B cell (primary cell): ENCODE measurements at regions not wholly inside any gene's neighbourhood (a gene's known extent, or its start where the extent isn't known, plus 50 kb on each side); places are given as distances from the start of the nearest gene placed in this dataset.
"Not testable (repeated sequence)": the region's sequence is repeated elsewhere in the genome, so short reads cannot be mapped to it uniquely, and the experiment has no call there.

Experiments
- ATAC-seq: fragments of 200-7000 bp; cut with Tn5 transposase; one replicate; pipeline ENCODE4 v1.10.0; 2021; ENCODE audit warnings: low read depth, mild to moderate bottlenecking, moderate number of reproducible peaks, moderate library complexity
- CTCF ChIA-PET: fragments of 350-600 bp; sonication (Branson Sonifier 250); formaldehyde crosslinking; loops from one replicate; lab custom pipeline; 2021; ENCODE audit warnings: antibody characterized with exemption, inconsistent platforms; lab: Charles Lee
- POLR2A ChIA-PET: fragments of 350-600 bp; sonication (Branson Sonifier 250); formaldehyde crosslinking; loops from one replicate; lab custom pipeline; 2021; ENCODE audit warnings: antibody characterized with exemption; lab: Charles Lee
- DNase-seq: peaks from one replicate; pipeline ENCODE4 v3.0.0; 2013
- H2AFZ ChIP-seq: 2 replicates; pipeline ENCODE4 v1.6.1; 2012; ENCODE audit warnings: mild to moderate bottlenecking, low read depth, low read length; ENCODE audit not compliant: insufficient read depth, poor library complexity, severe bottlenecking
- H3K27ac ChIP-seq, 2 donors: 1 replicate in 1 of 2; 2 replicates in 1 of 2; pipeline ENCODE4 v1.5.1; 2012 to 2013; ENCODE audit warnings: low read length in 2 of 2, mild to moderate bottlenecking in 2 of 2, moderate library complexity in 1 of 2
- H3K27me3 ChIP-seq, 4 experiments: fragments of 200-600 bp in 1 of 4; sonication (generic) in 1 of 4; replicated peaks in 1 of 4; 1 replicate in 2 of 4; 2 replicates in 2 of 4; pipeline versions ENCODE4 v1.6.1 to v1.7.0; 2013 to 2016; ENCODE audit warnings: low read length in 3 of 4, mild to moderate bottlenecking in 2 of 4, mixed read lengths in 1 of 4, moderate library complexity in 1 of 4; ENCODE audit not compliant: insufficient read depth in 4 of 4, control insufficient read depth in 3 of 4; ENCODE audit errors: control extremely low read depth in 1 of 4
- H3K36me3 ChIP-seq, 2 experiments: replicated peaks in 1 of 2; 1 replicate in 1 of 2; 2 replicates in 1 of 2; pipeline versions ENCODE4 v1.6.1 to v1.7.1; 2013; ENCODE audit warnings: low read length in 1 of 2; ENCODE audit not compliant: insufficient read depth in 2 of 2, control insufficient read depth in 1 of 2; ENCODE audit errors: control extremely low read depth in 1 of 2, extremely low read depth in 1 of 2
- H3K4me1 ChIP-seq, 2 donors: fragments of 200-600 bp in 1 of 2; sonication (generic) in 1 of 2; 1 replicate in 1 of 2; 2 replicates in 1 of 2; pipeline versions ENCODE4 v1.5.1 to v1.6.1; 2013 to 2017; ENCODE audit warnings: low read length in 2 of 2; ENCODE audit not compliant: control insufficient read depth in 2 of 2, insufficient read depth in 2 of 2
- H3K4me2 ChIP-seq: replicated peaks from 2 replicates; pipeline ENCODE3; 2012; ENCODE audit warnings: mild to moderate bottlenecking, low read depth, low read length; ENCODE audit not compliant: poor library complexity, severe bottlenecking
- H3K4me3 ChIP-seq, 5 experiments: fragments of 200-600 bp in 1 of 5; sonication (generic) in 1 of 5; 1 replicate in 3 of 5; 2 replicates in 2 of 5; pipeline versions ENCODE4 v1.5.1 to v1.7.0; 2011 to 2016; ENCODE audit warnings: low read length in 4 of 5, mild to moderate bottlenecking in 4 of 5, low read depth in 2 of 5, control low read depth in 1 of 5, moderate library complexity in 1 of 5; ENCODE audit not compliant: insufficient read depth in 1 of 5; ENCODE audit errors: control extremely low read depth in 1 of 5, extremely low read depth in 1 of 5
- H3K79me2 ChIP-seq: fragments of 200-600 bp; sonication (generic); one replicate; pipeline ENCODE4 v1.6.0; 2016; ENCODE audit warnings: low read length; ENCODE audit not compliant: control insufficient read depth, insufficient read depth
- H3K9ac ChIP-seq: fragments of 200-600 bp; sonication (generic); 2 replicates; pipeline ENCODE4 v1.6.1; 2017; ENCODE audit warnings: mild to moderate bottlenecking, low read length, moderate library complexity
- H3K9me3 ChIP-seq, 3 donors: one replicate each; pipeline versions ENCODE4 v1.6.1 to v1.7.1; 2013; ENCODE audit warnings: low read length in 2 of 3; ENCODE audit not compliant: control insufficient read depth in 2 of 3, insufficient read depth in 1 of 3; ENCODE audit errors: control extremely low read depth in 1 of 3
- H4K20me1 ChIP-seq: 2 replicates; pipeline ENCODE4 v1.6.0; 2012; ENCODE audit warnings: mild to moderate bottlenecking, low read length; ENCODE audit not compliant: insufficient read depth, control insufficient read depth, poor library complexity, severe bottlenecking
- H3K27ac Mint-ChIP-seq: one replicate; pipeline ENCODE4 v1.8.0; 2021; ENCODE audit warnings: mixed read lengths
- H3K27me3 Mint-ChIP-seq: one replicate; pipeline ENCODE4 v1.8.0; 2021; ENCODE audit warnings: mixed read lengths
- H3K4me1 Mint-ChIP-seq: one replicate; pipeline ENCODE4 v1.8.0; 2021; ENCODE audit warnings: mixed read lengths
- H3K4me3 Mint-ChIP-seq: one replicate; pipeline ENCODE4 v1.8.0; 2021; ENCODE audit warnings: mixed read lengths
- H3K9me3 Mint-ChIP-seq: one replicate; pipeline ENCODE4 v1.8.0; 2022; ENCODE audit warnings: mixed read lengths; ENCODE audit not compliant: insufficient read depth
- CTCF ChIP-seq: fragments of 200-600 bp; IDR thresholded peaks from one replicate; pipeline ENCODE4 v1.8.0; 2022; ENCODE audit warnings: antibody characterized with exemption, mild to moderate bottlenecking
- EZH2 ChIP-seq: IDR thresholded peaks from 2 replicates; pipeline ENCODE4 v1.6.1; 2012; ENCODE audit warnings: borderline replicate concordance, low read depth, mild to moderate bottlenecking, moderate library complexity, low read length; ENCODE audit not compliant: insufficient read depth, poor library complexity, severe bottlenecking
- WGBS: methylation state at CpG from one replicate; pipeline ENCODE4 v1.1.5; 2013; ENCODE audit warnings: missing lambda C conversion rate; ENCODE audit not compliant: insufficient coverage; 5-methylcytosine and 5-hydroxymethylcytosine counted together
- intact Hi-C: fragments of 100-400 bp; cut with micrococcal nuclease; formaldehyde crosslinking; loops from one replicate; pipeline ENCODE4 v1.10.0; 2022

- Mint-ChIP-seq H3K27ac (no peak overlapping the region), H3K4me3 (no peak overlapping the region), H3K9me3 (no peaks in the 10 kb centered on the region), H3K27me3 (peaks cover 36% of the 10 kb centered on the region), H3K4me1 (no peaks in the 10 kb centered on the region)
- intact Hi-C loops: no loop called here
- H3K4me1 ChIP-seq: no peaks in the 10 kb centered on the region
- ChIA-PET POLR2A (no interaction called here), CTCF (no interaction called here)
- WGBS: 77% methylated on average over 5 of the region's 8 CpGs
- no peak overlapping the region for H3K4me3 ChIP-seq
- H3K4me2 ChIP-seq: no peak overlapping the region
- no peak overlapping the region for H2AFZ ChIP-seq
- H3K27me3 ChIP-seq: peaks cover 0 to 15% (median 3%) of the 10 kb centered on the region in 4 experiments
- DNase-seq (no peak), ATAC-seq (no peak)
- H3K27ac ChIP-seq: no peak overlapping the region
- peaks cover 0 to 11% (median 9%) of the 10 kb centered on the region in 3 donors for H3K9me3 ChIP-seq
- TF ChIP-seq EZH2: no peak
- TF ChIP-seq CTCF: no peak
- no peaks in the 10 kb centered on the region for H3K79me2 ChIP-seq
- H3K36me3 ChIP-seq: no peaks in the 10 kb centered on the region
- no peak overlapping the region for H3K9ac ChIP-seq
- no peaks in the 10 kb centered on the region for H4K20me1 ChIP-seq
These were observed 127.2 kb upstream of the IER5L start for GRCh38 chr9:129305246-129305645.

DNA sequence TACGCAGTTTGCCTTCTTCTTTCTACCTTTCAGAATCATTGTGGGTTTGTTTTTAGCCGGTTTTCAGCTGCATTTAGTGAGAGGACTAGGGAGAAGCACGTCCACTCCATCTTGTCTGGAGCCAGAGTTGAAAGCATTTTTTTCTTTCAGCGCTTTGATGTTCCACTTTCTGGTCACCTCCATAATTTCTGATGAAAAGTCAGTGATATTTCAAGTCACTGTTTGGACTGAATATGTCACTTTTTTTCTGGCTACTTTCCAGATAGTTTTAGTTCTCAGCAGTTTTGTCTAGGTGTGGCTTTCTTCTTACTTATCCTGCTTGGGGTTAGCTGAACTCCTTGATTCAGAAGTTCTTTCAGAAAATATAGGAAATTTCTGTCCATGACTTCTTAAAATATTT lies 123.9 kb upstream of the IER5L start:
- ChIA-PET POLR2A (interaction anchor here (1.0 kb wide), 1 partner anchor 57 kb away, joined by 3 read pairs; no protein-coding TSS in a partner anchor), CTCF (no interaction called here)
- Histone ChIP-seq H3K79me2 (no peaks in the 10 kb centered on the region), H3K4me1 (no peaks in the 10 kb centered on the region), H4K20me1 (no peaks in the 10 kb centered on the region), H3K9ac (no peak overlapping the region), H2AFZ (no peak overlapping the region), H3K27ac (no peak overlapping the region), H3K27me3 (peaks cover 0 to 14% (median 5%) of the 10 kb centered on the region in 4 experiments), H3K36me3 (no peaks in the 10 kb centered on the region), H3K4me3 (no peak overlapping the region), H3K4me2 (no peak overlapping the region), H3K9me3 (peaks cover 0 to 9% (median 0%) of the 10 kb centered on the region in 3 donors)
- no peak for ATAC-seq
- H3K4me3 Mint-ChIP-seq: no peak overlapping the region
- DNase-seq: no peak
- intact Hi-C loops: no loop called here
- WGBS: 100% methylated on average over 1 of the region's 4 CpGs
- no peaks in the 10 kb centered on the region for H3K9me3 Mint-ChIP-seq
- no peak for TF ChIP-seq EZH2
- no peak for TF ChIP-seq CTCF
- peaks cover 52% of the 10 kb centered on the region for H3K27me3 Mint-ChIP-seq
- no peak overlapping the region for H3K27ac Mint-ChIP-seq
- H3K4me1 Mint-ChIP-seq: no peaks in the 10 kb centered on the region

- H3K9me3 ChIP-seq, H3K36me3 ChIP-seq, POLR2A ChIA-PET, H3K9me3 Mint-ChIP-seq, H3K9ac ChIP-seq, H3K4me3 Mint-ChIP-seq, H3K27me3 ChIP-seq, H3K27ac ChIP-seq, H3K4me2 ChIP-seq, H4K20me1 ChIP-seq, CTCF ChIA-PET, H3K4me1 Mint-ChIP-seq, ATAC-seq, DNase-seq, H2AFZ ChIP-seq, intact Hi-C loops, H3K79me2 ChIP-seq, H3K27ac Mint-ChIP-seq, H3K4me1 ChIP-seq, H3K4me3 ChIP-seq: not testable (repeated sequence)
- H3K27me3 Mint-ChIP-seq: peaks cover 42% of the 10 kb centered on the region
- no CpG with 5 or more reads among the region's 3 CpGs for WGBS
These were observed 118.1 kb upstream of the IER5L start for GRCh38 chr9:129296195-129296594.
